Breast epithelium (tissue), 4 donors: ENCODE measurements at regions not wholly inside any gene's neighbourhood (a gene's known extent, or its start where the extent isn't known, plus 50 kb on each side); places are given as distances from the start of the nearest gene placed in this dataset.

Experiments
- DNase-seq, 2 donors: peaks; one replicate each; pipeline ENCODE4 v3.0.0-alpha.2; 2019; ENCODE audit warnings: low spot score in 2 of 2
- H3K27ac ChIP-seq, 2 donors: fragments of 200-600 bp; sonication (generic) in 1 of 2; one replicate each; pipeline ENCODE4 v1.5.1; 2016 to 2019; ENCODE audit warnings: mild to moderate bottlenecking in 1 of 2
- H3K27me3 ChIP-seq, 2 donors: fragments of 200-600 bp; sonication (generic) in 1 of 2; one replicate each; pipeline versions ENCODE4 v1.5.1 to v1.6.0; 2017 to 2019; ENCODE audit warnings: control low read depth in 1 of 2, mild to moderate bottlenecking in 1 of 2
- H3K36me3 ChIP-seq: fragments of 200-600 bp; one replicate; pipeline ENCODE4 v1.5.1; 2019
- H3K4me1 ChIP-seq, 2 donors: fragments of 200-600 bp; sonication (generic); one replicate each; pipeline ENCODE4 v1.5.1; 2016 to 2019; ENCODE audit warnings: control low read depth in 1 of 2
- H3K4me3 ChIP-seq, 3 donors: fragments of 200-600 bp; sonication (generic); 1 replicate in 2 of 3; 2 replicates in 1 of 3; pipeline ENCODE4 v1.5.1; 2016 to 2019; ENCODE audit warnings: mild to moderate bottlenecking in 3 of 3, moderate library complexity in 2 of 3
- H3K9me3 ChIP-seq, 2 donors: fragments of 200-600 bp; sonication (generic) in 1 of 2; one replicate each; pipeline ENCODE4 v1.5.1; 2016 to 2019; ENCODE audit warnings: control low read depth in 1 of 2
- POLR2A ChIP-seq: fragments of 450-650 bp; IDR thresholded peaks from one replicate; pipeline ENCODE4 v1.6.1; 2016; ENCODE audit warnings: antibody characterized with exemption, mild to moderate bottlenecking, moderate library complexity
- POLR2AphosphoS5 ChIP-seq, 3 donors: sonication (generic); formaldehyde crosslinking; IDR thresholded peaks; one replicate each; pipeline ENCODE4 v1.6.1; 2017; ENCODE audit warnings: antibody characterized with exemption in 3 of 3
- intact Hi-C: fragments of 100-400 bp; cut with DNase I; formaldehyde crosslinking; loops from one replicate; pipeline ENCODE4 v1.15.1; 2023; ENCODE audit warnings: low total_unique reads
- TF ChIP-seq, protein P1 (sequence below), 3 donors: fragments of 450-650 bp; IDR thresholded peaks; one replicate each; pipeline ENCODE4 v1.5.1; 2016 to 2017; ENCODE audit warnings: antibody characterized with exemption in 3 of 3, mild to moderate bottlenecking in 3 of 3, moderate library complexity in 3 of 3

DNA sequence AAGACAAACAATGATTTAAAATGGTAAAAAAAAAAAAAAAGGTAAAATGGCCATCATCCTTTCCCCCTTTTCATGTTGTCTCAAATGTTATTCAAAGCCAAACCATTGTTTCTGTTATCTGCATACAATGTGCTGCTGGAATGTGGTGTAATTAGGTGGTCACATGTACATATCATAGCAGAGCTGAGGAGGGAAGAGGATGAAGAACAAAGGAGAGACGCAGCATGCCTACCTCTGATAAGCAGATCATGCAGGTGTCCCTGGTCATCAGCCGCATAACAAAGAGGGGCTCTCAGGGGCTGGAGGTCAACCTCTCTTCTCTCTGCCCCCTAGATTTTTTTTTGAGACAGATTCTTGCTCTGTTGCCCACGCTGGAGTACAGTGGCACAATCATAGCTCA, 141.0 kb downstream of the CARTPT start:
- intact Hi-C loops = no loop called here
- Histone ChIP-seq H3K4me1 (no peaks in the 10 kb centered on the region), H3K27me3 (no peaks in the 10 kb centered on the region), H3K36me3 (no peaks in the 10 kb centered on the region), H3K9me3 (peaks cover 0 to 18% of the 10 kb centered on the region in 2 donors), H3K27ac (no peak overlapping the region), H3K4me3 (no peak overlapping the region)
- DNase-seq = no peak
- TF ChIP-seq POLR2AphosphoS5 (IDR thresholded peaks at IDR 0.05) (no peak), POLR2A (no peak)
- TF ChIP-seq, protein P1, sequence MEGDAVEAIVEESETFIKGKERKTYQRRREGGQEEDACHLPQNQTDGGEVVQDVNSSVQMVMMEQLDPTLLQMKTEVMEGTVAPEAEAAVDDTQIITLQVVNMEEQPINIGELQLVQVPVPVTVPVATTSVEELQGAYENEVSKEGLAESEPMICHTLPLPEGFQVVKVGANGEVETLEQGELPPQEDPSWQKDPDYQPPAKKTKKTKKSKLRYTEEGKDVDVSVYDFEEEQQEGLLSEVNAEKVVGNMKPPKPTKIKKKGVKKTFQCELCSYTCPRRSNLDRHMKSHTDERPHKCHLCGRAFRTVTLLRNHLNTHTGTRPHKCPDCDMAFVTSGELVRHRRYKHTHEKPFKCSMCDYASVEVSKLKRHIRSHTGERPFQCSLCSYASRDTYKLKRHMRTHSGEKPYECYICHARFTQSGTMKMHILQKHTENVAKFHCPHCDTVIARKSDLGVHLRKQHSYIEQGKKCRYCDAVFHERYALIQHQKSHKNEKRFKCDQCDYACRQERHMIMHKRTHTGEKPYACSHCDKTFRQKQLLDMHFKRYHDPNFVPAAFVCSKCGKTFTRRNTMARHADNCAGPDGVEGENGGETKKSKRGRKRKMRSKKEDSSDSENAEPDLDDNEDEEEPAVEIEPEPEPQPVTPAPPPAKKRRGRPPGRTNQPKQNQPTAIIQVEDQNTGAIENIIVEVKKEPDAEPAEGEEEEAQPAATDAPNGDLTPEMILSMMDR (IDR thresholded peaks at IDR 0.05) = no peak

DNA sequence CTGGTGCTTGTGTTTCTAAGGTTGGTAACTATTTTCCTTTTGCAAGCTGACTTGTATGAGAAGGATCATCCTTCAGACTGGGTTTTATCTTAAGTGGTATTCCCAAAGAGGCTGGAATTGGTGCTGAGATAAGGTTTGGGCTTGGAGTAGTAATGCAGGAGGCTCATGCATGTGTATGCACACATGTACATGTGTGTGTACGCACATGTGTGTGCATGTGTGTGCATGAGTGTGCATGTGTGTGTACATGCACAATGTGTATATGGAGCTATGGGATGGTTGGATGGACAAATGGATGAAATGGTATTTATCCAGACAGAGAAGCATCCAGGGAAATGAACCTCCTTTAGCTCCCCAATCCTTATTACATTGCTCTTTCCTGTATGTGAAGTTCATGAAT, 142.6 kb downstream of the CARTPT start:
- H3K9me3 ChIP-seq = peaks cover 0 to 4% of the 10 kb centered on the region in 2 donors
- TF ChIP-seq, protein P1 (IDR thresholded peaks at IDR 0.05) = no peak
- TF ChIP-seq POLR2A (no peak), POLR2AphosphoS5 (IDR thresholded peaks at IDR 0.05) (no peak)
- H3K27me3 ChIP-seq = no peaks in the 10 kb centered on the region
- no peak overlapping the region for H3K27ac ChIP-seq
- H3K36me3 ChIP-seq = no peaks in the 10 kb centered on the region
- no peak for DNase-seq
- intact Hi-C loops = no loop called here
- H3K4me1 ChIP-seq = no peaks in the 10 kb centered on the region
- no peak overlapping the region for H3K4me3 ChIP-seq

DNA sequence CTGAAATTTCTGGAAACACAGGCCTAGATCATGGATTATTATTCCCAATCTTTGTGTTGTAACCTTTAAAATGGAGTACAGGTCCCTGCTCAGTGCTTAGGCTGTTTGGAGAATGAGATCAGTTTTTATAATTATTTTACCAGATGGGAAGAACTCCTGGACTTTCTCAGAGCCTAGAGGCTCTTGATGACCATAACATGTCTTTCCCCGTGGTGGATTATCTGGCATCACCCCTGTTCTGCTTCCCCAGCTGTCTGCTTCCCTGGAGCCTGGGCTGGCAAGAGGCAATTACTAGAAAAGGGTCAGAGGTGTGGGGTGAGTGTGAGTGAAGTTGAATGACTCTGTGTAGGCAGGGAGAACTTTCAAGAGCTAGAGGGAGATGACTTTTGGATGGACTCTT, 143.0 kb downstream of the CARTPT start:
- intact Hi-C loops = no loop called here
- DNase-seq = no peak

DNA sequence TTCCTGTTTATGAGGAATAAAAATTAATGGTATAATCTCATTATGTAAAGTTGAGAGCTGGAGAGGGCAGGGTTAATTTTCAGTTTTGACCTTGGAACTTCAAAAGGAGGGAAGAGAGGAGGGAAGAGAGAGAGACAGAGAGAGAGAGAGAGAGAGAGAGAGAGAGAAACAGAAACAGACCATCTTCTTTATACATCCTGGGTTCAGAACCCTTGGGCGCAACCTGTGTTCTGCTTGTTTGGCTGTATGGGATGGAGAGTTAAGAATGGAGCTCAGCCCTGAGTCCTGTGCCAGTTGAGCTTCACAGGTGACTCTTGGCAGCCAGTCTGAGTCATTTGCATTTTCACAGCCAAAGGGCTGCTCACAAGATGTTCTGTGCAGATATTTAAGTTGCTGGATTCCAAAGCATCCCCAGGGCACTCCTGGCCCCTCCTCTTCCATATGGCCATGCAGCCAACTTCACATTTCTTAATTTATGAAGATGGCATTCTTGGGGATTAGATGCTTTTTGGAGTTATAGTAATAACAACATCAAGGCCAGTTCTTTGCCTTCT, 143.5 kb downstream of the CARTPT start:
- Histone ChIP-seq H3K27ac (no peak overlapping the region), H3K4me1 (no peaks in the 10 kb centered on the region), H3K36me3 (no peaks in the 10 kb centered on the region), H3K9me3 (no peaks in the 10 kb centered on the region), H3K27me3 (no peaks in the 10 kb centered on the region), H3K4me3 (no peak overlapping the region)
- intact Hi-C loops = no loop called here
- DNase-seq = no peak
- TF ChIP-seq, protein P1 (IDR thresholded peaks at IDR 0.05) = no peak
- TF ChIP-seq POLR2AphosphoS5 (IDR thresholded peaks at IDR 0.05) = no peak
- no peak for TF ChIP-seq POLR2A

More for the DNA sequence above, 143.0 kb downstream of the CARTPT start:
- H3K27me3 ChIP-seq = no peaks in the 10 kb centered on the region
- H3K4me3 ChIP-seq = no peak overlapping the region
- no peak overlapping the region for H3K27ac ChIP-seq
- H3K9me3 ChIP-seq = peaks cover 0 to under 1% of the 10 kb centered on the region in 2 donors
- no peaks in the 10 kb centered on the region for H3K36me3 ChIP-seq
- TF ChIP-seq POLR2A (no peak), POLR2AphosphoS5 (IDR thresholded peaks at IDR 0.05) (no peak)
- TF ChIP-seq, protein P1 (IDR thresholded peaks at IDR 0.05) = no peak
- no peaks in the 10 kb centered on the region for H3K4me1 ChIP-seq

DNA sequence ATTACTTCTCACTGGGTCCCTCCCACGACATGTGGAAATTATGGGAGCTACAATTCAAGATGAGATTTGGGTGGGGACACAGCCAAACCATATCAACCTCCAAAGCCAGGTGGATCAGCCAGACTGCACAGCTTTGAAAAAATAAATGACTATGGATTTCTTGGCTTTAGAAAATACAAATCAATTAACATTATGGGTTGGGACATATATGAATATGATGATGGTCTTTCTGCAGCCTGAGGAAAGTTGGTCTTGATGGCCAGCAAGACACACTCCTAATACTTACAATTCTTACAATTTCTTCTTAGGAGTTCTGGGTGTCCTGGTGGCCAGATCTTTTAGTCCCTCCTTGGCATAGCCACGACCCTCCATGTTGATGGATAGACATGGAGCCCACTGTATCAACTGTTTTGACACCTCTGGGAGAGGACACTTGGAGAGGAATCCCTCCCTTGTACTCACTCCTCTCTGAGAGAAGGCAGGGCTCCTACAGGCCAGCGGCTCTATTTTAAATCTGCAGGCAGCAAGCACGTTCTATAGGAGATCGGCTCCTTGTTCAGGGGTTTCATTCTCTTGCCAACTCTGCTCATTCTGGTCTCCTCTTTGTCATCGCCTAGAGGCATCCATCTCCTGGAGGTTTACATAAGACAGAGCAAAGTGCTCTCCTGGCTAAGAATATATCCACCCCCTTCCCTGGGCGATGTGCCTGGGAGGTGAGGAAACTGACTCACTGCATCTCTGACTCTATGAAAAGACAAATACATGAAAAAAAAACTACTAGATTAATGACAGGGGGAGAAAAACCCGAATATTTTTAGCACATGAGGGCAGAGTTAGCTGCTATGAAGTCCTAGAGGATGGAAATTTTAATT, 145.9 kb downstream of the CARTPT start:
- Histone ChIP-seq H3K9me3 (no peaks in the 10 kb centered on the region), H3K36me3 (no peaks in the 10 kb centered on the region), H3K27me3 (no peaks in the 10 kb centered on the region), H3K27ac (no peak overlapping the region), H3K4me3 (no peak overlapping the region), H3K4me1 (no peaks in the 10 kb centered on the region)
- intact Hi-C loops = no loop called here
- TF ChIP-seq, protein P1 (IDR thresholded peaks at IDR 0.05) = no peak
- TF ChIP-seq POLR2AphosphoS5 (IDR thresholded peaks at IDR 0.05) (no peak), POLR2A (no peak)
- DNase-seq = no peak
